Kidney (tissue), 13 donors: ENCODE measurements at regions not wholly inside any gene's neighbourhood (a gene's known extent, or its start where the extent isn't known, plus 50 kb on each side); places are given as distances from the start of the nearest gene placed in this dataset.
A peak's percentile ranks its signal among the peaks of the same experiment; 100 is the strongest.

ENCODE experiments used
- DNase-seq, 5 donors: peaks; one replicate each; pipeline ENCODE4 v3.0.0-alpha.2; 2013 to 2020
- FAIRE-seq: peaks from 2 replicates; lab custom pipeline; 2012; peaks lifted over from hg19 to GRCh38; lab: Jason Lieb, UNC
- H3K27ac ChIP-seq, 2 donors: one replicate each; pipeline ENCODE4 v1.7.0; 2013; ENCODE audit warnings: low read depth in 2 of 2, low read length in 2 of 2, inconsistent platforms in 1 of 2
- H3K27me3 ChIP-seq: one replicate; pipeline ENCODE4 v1.7.1; 2013; ENCODE audit warnings: low read length, inconsistent platforms; ENCODE audit not compliant: control insufficient read depth, insufficient read depth
- H3K36me3 ChIP-seq, 3 donors: one replicate each; pipeline versions ENCODE4 v1.7.0 to v1.7.1; 2013; ENCODE audit warnings: low read length in 3 of 3, control low read depth in 1 of 3, inconsistent platforms in 1 of 3; ENCODE audit not compliant: insufficient read depth in 3 of 3, control insufficient read depth in 2 of 3
- H3K4me1 ChIP-seq, 3 donors: one replicate each; pipeline versions ENCODE4 v1.7.0 to v1.7.1; 2013; ENCODE audit warnings: low read length in 3 of 3, inconsistent platforms in 1 of 3, low read depth in 1 of 3; ENCODE audit not compliant: control insufficient read depth in 2 of 3, insufficient read depth in 2 of 3
- H3K4me3 ChIP-seq, 3 donors: one replicate each; pipeline versions ENCODE4 v1.7.0 to v1.8.1; 2013; ENCODE audit warnings: low read length in 3 of 3, control low read depth in 1 of 3, inconsistent platforms in 1 of 3
- H3K9ac ChIP-seq, 3 donors: one replicate each; pipeline versions ENCODE4 v1.7.0 to v1.7.1; 2013; ENCODE audit warnings: low read length in 3 of 3, control low read depth in 1 of 3, inconsistent platforms in 1 of 3
- H3K9me3 ChIP-seq, 3 donors: one replicate each; pipeline versions ENCODE4 v1.7.0 to v1.7.1; 2013; ENCODE audit warnings: low read length in 3 of 3, control low read depth in 1 of 3, inconsistent platforms in 1 of 3; ENCODE audit not compliant: control insufficient read depth in 2 of 3, insufficient read depth in 1 of 3
- CTCF ChIP-seq: IDR thresholded peaks from 3 replicates; pipeline ENCODE4 v1.5.1; 2012; ENCODE audit warnings: mild to moderate bottlenecking, moderate library complexity, borderline replicate concordance; ENCODE audit not compliant: insufficient read depth; ENCODE audit errors: extremely low read depth
- intact Hi-C: fragments of 100-400 bp; cut with DNase I; formaldehyde crosslinking; loops from one replicate; pipeline ENCODE4 v1.11.1; 2022
- donor health status: control.
- donor health status: control.
- donor health status: control.
- donor health status: control.
- donor health status: control.
- donor health status: DM: yes; HTN: yes; CAD: no.
- donor health status: Normal renal cell carcinoma (clear cell type).

DNA sequence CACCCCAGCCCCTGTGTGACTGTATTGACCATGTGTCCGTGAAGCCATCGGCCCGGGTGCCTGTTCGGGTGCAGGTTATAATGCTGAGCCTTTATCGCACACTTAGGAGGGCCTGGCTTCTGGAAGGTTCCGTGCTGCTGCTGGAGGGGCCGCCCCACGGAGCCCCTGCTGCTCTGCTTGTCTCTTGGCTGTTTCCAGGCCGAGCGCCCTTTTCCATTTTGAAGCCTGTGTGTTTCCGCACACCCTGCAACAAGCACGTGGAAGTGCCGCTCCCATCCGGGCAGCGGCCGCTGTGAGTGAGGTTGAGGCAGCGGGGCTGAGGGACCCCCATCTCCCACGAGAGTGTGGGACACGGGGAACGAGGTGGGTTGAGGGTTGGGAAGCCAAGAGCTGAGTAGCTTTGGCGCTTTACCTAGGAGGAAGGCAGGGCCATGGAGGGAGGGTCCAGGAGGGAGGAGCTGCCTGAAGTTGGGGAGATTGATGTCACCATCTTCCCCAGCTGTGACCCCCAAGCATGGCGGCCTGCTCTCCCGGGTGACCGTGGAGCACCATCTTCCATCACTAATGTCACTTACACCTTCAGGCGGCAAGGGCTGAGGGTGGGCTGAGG lies 200.1 kb upstream of the GSE1 start:
- no peak for TF ChIP-seq CTCF
- H3K36me3 ChIP-seq, result no peaks in the 10 kb centered on the region
- FAIRE-seq, result no peak
- H3K27ac ChIP-seq, result no peak overlapping the region
- H3K4me3 ChIP-seq, result no peak overlapping the region
- peak in 1 of 5 donors; percentile 48 for DNase-seq
- H3K9ac ChIP-seq, result no peak overlapping the region
- no peaks in the 10 kb centered on the region for H3K27me3 ChIP-seq
- intact Hi-C loops, result no loop called here
- no peaks in the 10 kb centered on the region for H3K9me3 ChIP-seq
- no peaks in the 10 kb centered on the region for H3K4me1 ChIP-seq

DNA sequence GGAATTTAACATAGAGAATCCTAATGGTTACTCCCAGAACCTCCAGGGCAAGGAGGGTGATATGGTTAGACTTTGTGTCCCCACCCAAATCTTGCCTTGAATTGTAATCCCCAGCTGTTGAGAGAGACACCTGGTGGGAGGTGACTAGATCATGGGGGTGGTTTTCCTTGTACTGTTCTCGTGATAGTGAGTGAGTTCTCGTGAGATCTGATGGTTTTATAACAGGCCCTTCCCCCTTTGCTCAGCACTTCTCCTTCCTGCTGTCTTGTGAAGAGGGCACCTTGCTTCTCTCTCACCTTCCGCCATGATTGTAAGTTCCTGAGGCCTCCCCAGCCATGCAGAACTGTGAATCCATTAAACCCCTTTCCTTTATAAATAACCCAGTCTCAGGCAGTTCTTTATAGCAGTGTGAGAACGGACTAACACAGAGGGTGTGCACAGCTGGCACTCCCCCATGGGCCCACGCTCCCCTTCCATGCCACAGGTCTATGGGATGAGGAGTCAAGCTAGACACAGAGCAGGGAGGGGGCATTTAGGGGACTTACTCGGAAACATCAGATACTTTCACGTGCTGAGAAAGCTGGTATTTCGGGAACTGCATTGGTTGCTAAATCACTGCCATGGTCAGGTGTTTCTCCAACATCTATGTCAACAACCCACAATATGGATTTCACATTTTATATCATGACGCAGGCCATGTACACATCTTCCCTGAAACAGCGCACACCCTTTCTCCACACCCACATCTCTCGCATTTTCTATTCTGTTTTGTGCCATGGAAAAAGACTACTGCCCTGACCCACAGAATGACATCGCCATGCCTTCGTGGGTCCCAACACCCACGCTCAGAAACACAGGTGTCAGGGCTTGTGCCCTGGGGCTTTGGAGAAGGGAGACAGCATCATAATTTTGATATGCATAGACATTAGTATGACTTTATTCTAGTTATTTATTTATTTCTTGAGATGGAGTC lies 199.1 kb upstream of the GSE1 start:
- Histone ChIP-seq H3K36me3 (no peaks in the 10 kb centered on the region), H3K4me1 (no peaks in the 10 kb centered on the region), H3K9me3 (no peaks in the 10 kb centered on the region), H3K27me3 (no peaks in the 10 kb centered on the region), H3K27ac (no peak overlapping the region), H3K9ac (no peak overlapping the region), H3K4me3 (no peak overlapping the region)
- intact Hi-C loops, result no loop called here
- DNase-seq (no peak), FAIRE-seq (no peak)
- TF ChIP-seq CTCF, result no peak

- H3K9me3 ChIP-seq, result no peaks in the 10 kb centered on the region
- no peaks in the 10 kb centered on the region for H3K36me3 ChIP-seq
- no peak for TF ChIP-seq CTCF
- no peak overlapping the region for H3K9ac ChIP-seq
- FAIRE-seq (no peak), DNase-seq (peak; percentile 68 to 79 (median 74))
- H3K27ac ChIP-seq, result no peak overlapping the region
- no peaks in the 10 kb centered on the region for H3K27me3 ChIP-seq
- peaks cover 0 to 7% (median 4%) of the 10 kb centered on the region in 3 donors for H3K4me1 ChIP-seq
- H3K4me3 ChIP-seq, result no peak overlapping the region
- intact Hi-C loops, result no loop called here
Observed at GRCh38 chr16:85415196-85416090, 197.7 kb upstream of the GSE1 start.
